ENCODE measurements at regions not wholly inside any gene's neighbourhood (a gene's known extent, or its start where the extent isn't known, plus 50 kb on each side); places are given as distances from the start of the nearest gene placed in this dataset.

GRCh38 chr6:148081076-148081475, 261.6 kb upstream of the SASH1 start:
- TF ChIP-seq CTCF (IDR thresholded peaks at IDR 0.05; ENCODE audit: insufficient read depth, low read depth, low read length) = no peak
- no peak overlapping the region for H3K4me3 ChIP-seq (ENCODE audit: low read depth, low read length)
- no peak for DNase-seq (ENCODE audit: low read depth)

- TF ChIP-seq CTCF (IDR thresholded peaks at IDR 0.05; ENCODE audit: insufficient read depth, low read depth, low read length) = no peak
- no peak overlapping the region for H3K4me3 ChIP-seq (ENCODE audit: low read depth, low read length)
- DNase-seq (ENCODE audit: low read depth) = no peak
These were observed 260.6 kb upstream of the SASH1 start for GRCh38 chr6:148082044-148082443.

GRCh38 chr6:148082696-148083095, 259.9 kb upstream of the SASH1 start:
- no peak for TF ChIP-seq CTCF (IDR thresholded peaks at IDR 0.05; ENCODE audit: insufficient read depth, low read depth, low read length)
- H3K4me3 ChIP-seq (ENCODE audit: low read depth, low read length) = no peak overlapping the region
- DNase-seq (ENCODE audit: low read depth) = no peak

- no peak for TF ChIP-seq CTCF (IDR thresholded peaks at IDR 0.05; ENCODE audit: insufficient read depth, low read depth, low read length)
- H3K4me3 ChIP-seq (ENCODE audit: low read depth, low read length) = no peak overlapping the region
- DNase-seq (ENCODE audit: low read depth) = no peak
These were observed 256.9 kb upstream of the SASH1 start for GRCh38 chr6:148085631-148086331.

GRCh38 chr6:148086386-148086785, 256.3 kb upstream of the SASH1 start:
- TF ChIP-seq CTCF (IDR thresholded peaks at IDR 0.05; ENCODE audit: insufficient read depth, low read depth, low read length) = no peak
- no peak for DNase-seq (ENCODE audit: low read depth)
- no peak overlapping the region for H3K4me3 ChIP-seq (ENCODE audit: low read depth, low read length)

- no peak overlapping the region for H3K4me3 ChIP-seq (ENCODE audit: low read depth, low read length)
- TF ChIP-seq CTCF (IDR thresholded peaks at IDR 0.05; ENCODE audit: insufficient read depth, low read depth, low read length) = no peak
- no peak for DNase-seq (ENCODE audit: low read depth)
These were observed 255.8 kb upstream of the SASH1 start for GRCh38 chr6:148086843-148087242.

GRCh38 chr6:148087659-148088058, 255.0 kb upstream of the SASH1 start:
- no peak for TF ChIP-seq CTCF (IDR thresholded peaks at IDR 0.05; ENCODE audit: insufficient read depth, low read depth, low read length)
- H3K4me3 ChIP-seq (ENCODE audit: low read depth, low read length) = no peak overlapping the region
- DNase-seq (ENCODE audit: low read depth) = no peak
